Breast epithelium (tissue), 3 donors: ENCODE measurements at regions not wholly inside any gene's neighbourhood (a gene's known extent, or its start where the extent isn't known, plus 50 kb on each side); places are given as distances from the start of the nearest gene placed in this dataset.

Source experiments
- POLR2AphosphoS5 ChIP-seq, 3 donors: sonication (generic); formaldehyde crosslinking; IDR thresholded peaks; one replicate each; pipeline ENCODE4 v1.6.1; 2017; ENCODE audit warnings: antibody characterized with exemption in 3 of 3
- TF ChIP-seq, protein P1 (sequence below), 3 donors: fragments of 450-650 bp; IDR thresholded peaks; one replicate each; pipeline ENCODE4 v1.5.1; 2016 to 2017; ENCODE audit warnings: antibody characterized with exemption in 3 of 3, mild to moderate bottlenecking in 3 of 3, moderate library complexity in 3 of 3

DNA sequence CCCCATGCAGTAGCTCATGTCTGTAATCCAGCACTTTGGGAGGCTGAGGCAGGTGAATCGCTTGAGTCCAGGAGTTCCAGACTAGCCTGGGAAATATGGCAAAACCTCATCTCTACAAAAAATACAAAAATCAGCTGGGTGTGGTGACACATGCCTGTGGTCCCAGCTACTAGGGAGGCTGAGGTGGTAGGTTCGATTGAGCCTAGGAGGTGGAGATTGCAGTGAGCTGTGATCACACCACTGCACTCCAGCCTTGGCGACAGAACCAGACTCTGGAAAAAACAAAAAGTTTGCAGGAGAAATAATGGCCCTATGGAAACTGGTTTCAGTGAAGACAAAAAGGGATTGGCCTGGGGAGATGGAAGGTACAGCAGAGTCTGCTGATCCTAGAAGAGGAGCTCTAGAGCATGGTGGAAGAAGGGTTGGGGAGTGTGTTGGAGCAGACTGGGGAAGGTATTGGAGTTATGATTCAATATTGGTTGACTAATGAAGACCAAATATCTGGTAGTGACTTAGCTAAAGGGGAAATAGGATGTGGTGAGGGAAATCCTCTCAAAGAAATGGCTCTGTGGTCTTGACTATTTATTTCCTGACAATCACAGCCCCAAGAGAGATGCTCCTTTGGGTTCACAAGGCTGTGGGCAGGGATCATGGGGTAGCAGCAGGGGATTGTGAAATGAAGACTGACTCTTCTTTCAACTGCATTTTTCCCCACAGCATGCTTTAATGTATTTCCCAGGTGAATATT is 281.9 kb downstream of the UTRN start:
- TF ChIP-seq, protein P1, sequence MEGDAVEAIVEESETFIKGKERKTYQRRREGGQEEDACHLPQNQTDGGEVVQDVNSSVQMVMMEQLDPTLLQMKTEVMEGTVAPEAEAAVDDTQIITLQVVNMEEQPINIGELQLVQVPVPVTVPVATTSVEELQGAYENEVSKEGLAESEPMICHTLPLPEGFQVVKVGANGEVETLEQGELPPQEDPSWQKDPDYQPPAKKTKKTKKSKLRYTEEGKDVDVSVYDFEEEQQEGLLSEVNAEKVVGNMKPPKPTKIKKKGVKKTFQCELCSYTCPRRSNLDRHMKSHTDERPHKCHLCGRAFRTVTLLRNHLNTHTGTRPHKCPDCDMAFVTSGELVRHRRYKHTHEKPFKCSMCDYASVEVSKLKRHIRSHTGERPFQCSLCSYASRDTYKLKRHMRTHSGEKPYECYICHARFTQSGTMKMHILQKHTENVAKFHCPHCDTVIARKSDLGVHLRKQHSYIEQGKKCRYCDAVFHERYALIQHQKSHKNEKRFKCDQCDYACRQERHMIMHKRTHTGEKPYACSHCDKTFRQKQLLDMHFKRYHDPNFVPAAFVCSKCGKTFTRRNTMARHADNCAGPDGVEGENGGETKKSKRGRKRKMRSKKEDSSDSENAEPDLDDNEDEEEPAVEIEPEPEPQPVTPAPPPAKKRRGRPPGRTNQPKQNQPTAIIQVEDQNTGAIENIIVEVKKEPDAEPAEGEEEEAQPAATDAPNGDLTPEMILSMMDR (IDR thresholded peaks at IDR 0.05) = no peak
- TF ChIP-seq POLR2AphosphoS5 (IDR thresholded peaks at IDR 0.05) = no peak
